Lower leg skin (tissue), 4 donors: ENCODE measurements at regions not wholly inside any gene's neighbourhood (a gene's known extent, or its start where the extent isn't known, plus 50 kb on each side); places are given as distances from the start of the nearest gene placed in this dataset.

Experiments used
- DNase-seq, 2 donors: peaks; one replicate each; pipeline ENCODE4 v3.0.0-alpha.2; 2019; ENCODE audit warnings: low spot score in 2 of 2
- H3K4me3 ChIP-seq: fragments of 200-600 bp; sonication (generic); 2 replicates; pipeline ENCODE4 v1.5.1; 2017; ENCODE audit warnings: mild to moderate bottlenecking, low read depth; ENCODE audit not compliant: poor library complexity, severe bottlenecking
- POLR2A ChIP-seq, 2 donors: fragments of 450-650 bp; IDR thresholded peaks; one replicate each; pipeline ENCODE4 v1.6.1; 2016 to 2017; ENCODE audit warnings: antibody characterized with exemption in 2 of 2, mild to moderate bottlenecking in 1 of 2, moderate library complexity in 1 of 2
- WGBS, 2 donors: methylation state at CpG; one replicate each; pipeline ENCODE4 v1.1.5; 2018; 5-methylcytosine and 5-hydroxymethylcytosine counted together
- intact Hi-C: fragments of 100-400 bp; cut with DNase I; formaldehyde crosslinking; loops from one replicate; pipeline ENCODE4 v1.15.0; 2023; ENCODE audit warnings: low total_unique reads
- TF ChIP-seq, protein P1 (sequence below), 3 donors: fragments of 450-650 bp; IDR thresholded peaks; one replicate each; pipeline ENCODE4 v1.5.1; 2016; ENCODE audit warnings: antibody characterized with exemption in 3 of 3, mild to moderate bottlenecking in 3 of 3, moderate library complexity in 2 of 3

DNA sequence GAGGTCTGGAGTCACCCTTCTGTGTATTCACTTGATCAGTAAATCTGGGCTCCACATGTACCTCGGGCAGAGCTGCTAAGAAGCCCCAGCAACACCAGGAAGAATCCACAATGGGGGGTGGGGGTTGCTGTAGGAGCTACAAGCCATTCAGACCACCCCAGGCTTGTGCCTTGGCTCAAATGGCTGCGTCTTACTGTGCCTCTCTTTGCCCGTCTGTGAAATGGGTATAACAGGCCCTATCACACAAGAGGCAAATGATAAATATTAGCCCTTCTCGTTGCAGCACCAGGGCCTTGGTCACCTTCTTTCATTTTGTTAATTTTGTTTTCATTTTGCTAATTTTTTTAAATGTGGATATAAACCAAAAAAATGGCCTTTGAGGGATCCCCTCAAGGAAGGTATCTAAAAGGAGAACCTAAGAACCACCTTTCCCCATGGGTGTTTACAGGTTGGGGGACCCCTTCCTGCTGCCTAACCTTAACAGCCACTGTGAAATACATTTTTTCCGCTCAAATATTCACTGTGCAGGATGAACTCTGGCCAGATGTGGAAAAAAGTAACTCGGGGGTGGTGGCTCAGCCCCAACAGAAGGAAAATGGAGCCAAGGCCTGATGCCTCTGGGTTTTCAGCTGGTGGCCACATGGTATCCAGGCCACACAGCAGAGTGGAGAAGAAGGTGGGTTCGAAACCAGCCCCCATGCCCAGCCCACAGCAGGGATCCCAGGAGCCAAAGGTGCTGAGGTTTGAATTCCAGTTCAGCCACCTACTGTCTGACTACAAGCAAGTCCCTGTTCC lies 284.0 kb downstream of the MN1 start:
- H3K4me3 ChIP-seq: no peak overlapping the region
- TF ChIP-seq, protein P1, sequence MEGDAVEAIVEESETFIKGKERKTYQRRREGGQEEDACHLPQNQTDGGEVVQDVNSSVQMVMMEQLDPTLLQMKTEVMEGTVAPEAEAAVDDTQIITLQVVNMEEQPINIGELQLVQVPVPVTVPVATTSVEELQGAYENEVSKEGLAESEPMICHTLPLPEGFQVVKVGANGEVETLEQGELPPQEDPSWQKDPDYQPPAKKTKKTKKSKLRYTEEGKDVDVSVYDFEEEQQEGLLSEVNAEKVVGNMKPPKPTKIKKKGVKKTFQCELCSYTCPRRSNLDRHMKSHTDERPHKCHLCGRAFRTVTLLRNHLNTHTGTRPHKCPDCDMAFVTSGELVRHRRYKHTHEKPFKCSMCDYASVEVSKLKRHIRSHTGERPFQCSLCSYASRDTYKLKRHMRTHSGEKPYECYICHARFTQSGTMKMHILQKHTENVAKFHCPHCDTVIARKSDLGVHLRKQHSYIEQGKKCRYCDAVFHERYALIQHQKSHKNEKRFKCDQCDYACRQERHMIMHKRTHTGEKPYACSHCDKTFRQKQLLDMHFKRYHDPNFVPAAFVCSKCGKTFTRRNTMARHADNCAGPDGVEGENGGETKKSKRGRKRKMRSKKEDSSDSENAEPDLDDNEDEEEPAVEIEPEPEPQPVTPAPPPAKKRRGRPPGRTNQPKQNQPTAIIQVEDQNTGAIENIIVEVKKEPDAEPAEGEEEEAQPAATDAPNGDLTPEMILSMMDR (IDR thresholded peaks at IDR 0.05): no peak
- no peak for TF ChIP-seq POLR2A (IDR thresholded peaks at IDR 0.05)
- intact Hi-C loops: no loop called here
- DNase-seq: no peak
- 78% methylated on average over 7 of the region's 7 CpGs for WGBS, 2 donors

DNA sequence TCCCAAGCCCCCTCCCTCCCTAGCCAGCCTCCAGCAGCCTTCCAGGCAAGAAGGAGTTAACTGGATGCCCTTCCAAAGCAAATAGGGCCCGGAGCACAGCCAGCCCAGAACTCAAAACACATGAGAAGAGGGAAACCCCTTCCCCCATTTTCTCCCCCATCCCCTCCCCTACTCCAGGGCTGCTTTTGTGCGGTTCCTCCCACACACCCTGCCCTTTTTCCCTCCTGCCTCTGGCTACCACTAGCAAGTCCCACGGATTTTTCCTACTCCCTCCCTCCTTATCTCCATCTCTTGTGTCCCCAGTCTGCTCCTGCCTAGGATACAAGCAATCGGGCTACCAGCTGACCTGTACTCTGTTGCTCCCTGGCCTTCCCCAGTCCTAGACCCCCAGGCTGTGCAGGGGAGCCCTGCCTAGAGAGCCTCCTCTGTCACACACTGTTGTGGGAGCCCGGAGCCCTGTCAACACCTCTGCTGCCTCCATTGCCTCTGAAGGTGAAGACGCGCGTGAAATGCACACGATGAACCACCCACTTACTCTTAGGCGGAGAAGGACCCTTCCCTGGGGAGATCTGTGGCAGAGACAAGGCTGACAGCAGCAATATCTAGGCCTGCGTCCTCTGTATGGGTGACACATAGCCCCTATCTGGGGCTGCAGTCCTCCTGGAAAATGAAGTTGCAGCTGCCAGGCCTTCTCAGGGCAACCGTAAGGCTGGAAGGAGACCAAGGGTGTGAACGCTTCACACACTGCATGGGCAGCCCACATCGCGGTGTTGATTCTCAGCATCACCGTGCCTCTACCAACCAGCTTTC lies 282.8 kb downstream of the MN1 start:
- WGBS, 2 donors: 48 to 60% methylated on average over 16 of the region's 16 CpGs
- intact Hi-C loops: no loop called here
- H3K4me3 ChIP-seq: no peak overlapping the region
- TF ChIP-seq, protein P1 (IDR thresholded peaks at IDR 0.05): no peak
- no peak for TF ChIP-seq POLR2A (IDR thresholded peaks at IDR 0.05)
- DNase-seq: no peak

DNA sequence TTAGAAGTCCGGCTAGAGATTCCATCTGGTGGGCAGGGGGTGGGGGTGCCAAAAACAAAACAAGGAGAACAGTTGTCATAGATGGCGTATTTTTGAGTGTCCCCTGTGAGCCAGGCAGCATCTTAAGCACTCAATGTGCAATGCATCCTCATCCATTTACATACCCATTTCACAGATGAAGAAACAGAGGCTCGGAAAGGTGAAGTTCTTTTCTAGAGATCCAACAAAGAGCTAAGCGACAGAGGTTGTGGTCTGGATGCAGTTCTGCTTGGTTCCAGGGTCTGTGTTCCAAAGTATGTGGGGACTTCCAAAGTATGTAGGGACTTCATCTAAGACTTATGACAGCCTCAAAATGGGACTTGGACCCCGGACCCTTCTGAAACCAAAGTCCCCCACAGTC lies 277.8 kb downstream of the MN1 start:
- DNase-seq: no peak
- intact Hi-C loops: no loop called here
- 88 to 92% methylated on average over 5 of the region's 5 CpGs for WGBS, 2 donors
- H3K4me3 ChIP-seq: no peak overlapping the region
- TF ChIP-seq POLR2A (IDR thresholded peaks at IDR 0.05): no peak
- TF ChIP-seq, protein P1 (IDR thresholded peaks at IDR 0.05): no peak

DNA sequence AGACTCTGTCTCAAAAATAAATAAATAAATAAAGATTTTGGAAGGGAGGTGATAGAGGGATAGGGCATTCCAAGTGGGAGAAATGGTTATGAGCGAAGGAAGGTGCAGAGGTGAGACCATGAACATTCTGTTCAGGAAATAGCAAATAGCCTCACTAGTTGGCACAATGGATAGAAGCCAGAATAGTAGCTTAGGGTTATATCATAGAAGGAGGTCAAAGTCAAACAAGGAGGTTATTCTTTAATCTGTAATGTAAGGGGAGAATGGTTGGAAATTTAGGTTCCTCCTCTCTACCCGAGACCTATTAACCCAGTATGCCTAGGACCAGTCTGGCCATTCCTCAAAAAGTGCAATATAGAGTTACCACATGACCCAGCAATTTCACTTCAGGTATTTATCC lies 275.8 kb downstream of the MN1 start:
- no peak overlapping the region for H3K4me3 ChIP-seq
- 89 to 93% methylated on average over 2 of the region's 2 CpGs for WGBS, 2 donors
- TF ChIP-seq POLR2A (IDR thresholded peaks at IDR 0.05): no peak
- TF ChIP-seq, protein P1 (IDR thresholded peaks at IDR 0.05): no peak
- intact Hi-C loops: no loop called here
- no peak for DNase-seq

DNA sequence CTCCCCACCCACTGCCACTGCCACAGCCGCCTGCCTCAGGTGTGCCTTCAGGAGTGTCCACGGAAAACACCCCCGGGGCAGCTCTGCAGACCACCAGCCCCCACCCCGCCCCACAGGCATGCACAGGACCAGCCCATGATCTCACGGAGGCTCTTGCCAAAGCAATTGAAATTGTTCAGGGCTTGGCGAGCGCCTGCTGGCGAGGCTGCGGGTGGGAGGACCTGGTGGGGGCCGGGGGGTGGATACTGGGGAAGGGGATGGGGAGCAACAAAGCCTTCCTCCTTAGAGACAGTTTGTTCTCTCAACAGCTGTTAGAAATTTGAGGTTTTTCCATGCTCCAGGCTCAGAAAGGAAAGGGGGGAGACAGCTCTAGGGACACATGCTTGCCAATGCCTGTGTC lies 274.7 kb downstream of the MN1 start:
- 35 to 45% methylated on average over 9 to 10 of the region's 10 CpGs for WGBS, 2 donors
- no peak overlapping the region for H3K4me3 ChIP-seq
- no peak for DNase-seq
- no peak for TF ChIP-seq POLR2A (IDR thresholded peaks at IDR 0.05)
- TF ChIP-seq, protein P1 (IDR thresholded peaks at IDR 0.05): no peak
- intact Hi-C loops: no loop called here
